Astrocyte (in vitro differentiated cells and primary cell): ENCODE measurements at regions not wholly inside any gene's neighbourhood (a gene's known extent, or its start where the extent isn't known, plus 50 kb on each side); places are given as distances from the start of the nearest gene placed in this dataset.

Experiments
- DNase-seq: peaks from one replicate; pipeline ENCODE4 v3.0.0-alpha.2; 2010; ENCODE audit warnings: low read depth
- FAIRE-seq: peaks from 2 replicates; lab custom pipeline; 2011; peaks lifted over from hg19 to GRCh38; lab: Jason Lieb, UNC
- H2AFZ ChIP-seq: 2 replicates; pipeline ENCODE4 v1.6.0; 2012; ENCODE audit warnings: low read depth, low read length, inconsistent platforms
- H3K27ac ChIP-seq: 2 replicates; pipeline ENCODE4 v1.5.1; 2011; ENCODE audit warnings: low read depth, low read length, inconsistent platforms
- H3K27me3 ChIP-seq: 2 replicates; pipeline ENCODE4 v1.6.0; 2011; ENCODE audit warnings: low read length, inconsistent platforms; ENCODE audit not compliant: insufficient read depth
- H3K36me3 ChIP-seq: 2 replicates; pipeline ENCODE4 v1.5.1; 2011; ENCODE audit warnings: low read length, inconsistent platforms; ENCODE audit not compliant: insufficient read depth
- H3K4me1 ChIP-seq: 2 replicates; pipeline ENCODE4 v1.5.1; 2011; ENCODE audit warnings: low read length, inconsistent platforms; ENCODE audit not compliant: insufficient read depth
- H3K4me2 ChIP-seq: 2 replicates; pipeline ENCODE4 v1.6.0; 2012; ENCODE audit warnings: low read length, inconsistent platforms
- H3K4me3 ChIP-seq: 2 replicates; pipeline ENCODE4 v1.5.1; 2011; ENCODE audit warnings: low read depth, mild to moderate bottlenecking, low read length, inconsistent platforms; ENCODE audit not compliant: insufficient read depth
- H3K79me2 ChIP-seq: 2 replicates; pipeline ENCODE4 v1.6.0; 2012; ENCODE audit warnings: mild to moderate bottlenecking, low read length, inconsistent platforms; ENCODE audit not compliant: insufficient read depth
- H3K9ac ChIP-seq: 2 replicates; pipeline ENCODE4 v1.6.0; 2012; ENCODE audit warnings: mild to moderate bottlenecking, low read length, inconsistent platforms
- H3K9me3 ChIP-seq: 2 replicates; pipeline ENCODE4 v1.5.1; 2012; ENCODE audit warnings: low read depth, mild to moderate bottlenecking, low read length, inconsistent platforms; ENCODE audit not compliant: insufficient read depth
- H4K20me1 ChIP-seq: 2 replicates; pipeline ENCODE4 v1.6.0; 2012; ENCODE audit warnings: low read length, inconsistent platforms; ENCODE audit not compliant: insufficient read depth
- H3K27ac Mint-ChIP-seq: one replicate; pipeline ENCODE4 v1.8.0; 2021; ENCODE audit warnings: mild to moderate bottlenecking, mixed read lengths; ENCODE audit not compliant: unreplicated experiment
- H3K27me3 Mint-ChIP-seq: one replicate; pipeline ENCODE4 v1.8.0; 2021; ENCODE audit warnings: low read depth, mixed read lengths; ENCODE audit not compliant: unreplicated experiment
- H3K36me3 Mint-ChIP-seq: one replicate; pipeline ENCODE4 v1.8.0; 2021; ENCODE audit warnings: low read depth, mixed read lengths; ENCODE audit not compliant: unreplicated experiment
- H3K4me1 Mint-ChIP-seq: one replicate; pipeline ENCODE4 v1.8.0; 2021; ENCODE audit warnings: low read depth, mixed read lengths; ENCODE audit not compliant: unreplicated experiment
- H3K4me3 Mint-ChIP-seq: one replicate; pipeline ENCODE4 v1.8.0; 2021; ENCODE audit warnings: mild to moderate bottlenecking, moderate library complexity, mixed read lengths; ENCODE audit not compliant: unreplicated experiment
- H3K9me3 Mint-ChIP-seq: one replicate; pipeline ENCODE4 v1.8.0; 2021; ENCODE audit warnings: mild to moderate bottlenecking, mixed read lengths; ENCODE audit not compliant: unreplicated experiment
- EZH2 ChIP-seq: IDR thresholded peaks from 2 replicates; pipeline ENCODE4 v1.6.1; 2012; ENCODE audit warnings: mild to moderate bottlenecking, low read length, inconsistent platforms; ENCODE audit not compliant: insufficient read depth
- TF ChIP-seq, protein P1 (sequence below): IDR thresholded peaks from 2 replicates; pipeline ENCODE4 v1.5.1; 2011; ENCODE audit warnings: low read depth, mild to moderate bottlenecking, inconsistent platforms, low read length, moderate library complexity; ENCODE audit not compliant: insufficient read depth

DNA sequence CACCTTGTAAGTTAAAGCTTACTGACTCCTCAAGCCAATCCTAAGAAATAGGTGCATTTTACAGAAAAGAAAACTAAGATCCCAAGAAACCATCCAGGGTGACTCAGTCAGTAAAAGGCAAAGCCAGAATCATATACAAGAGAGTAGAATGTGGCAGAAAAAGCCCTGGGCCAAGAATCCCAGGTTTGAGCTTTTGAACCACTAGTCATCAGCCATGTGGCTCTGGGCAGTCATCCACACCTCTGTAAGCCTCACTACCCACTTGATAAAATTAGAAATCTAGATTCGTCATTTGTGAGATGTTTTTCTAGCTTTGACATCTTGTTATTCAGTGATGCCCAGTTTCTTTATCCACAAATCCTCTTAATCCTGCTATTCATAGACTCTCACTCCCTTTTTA, 122.2 kb upstream of the PDE5A start:
- Mint-ChIP-seq H3K27ac (no peak overlapping the region), H3K27me3 (no peaks in the 10 kb centered on the region), H3K9me3 (no peaks in the 10 kb centered on the region), H3K36me3 (no peaks in the 10 kb centered on the region), H3K4me1 (no peaks in the 10 kb centered on the region), H3K4me3 (no peak overlapping the region)
- Histone ChIP-seq H3K4me3 (no peak overlapping the region), H3K4me1 (no peaks in the 10 kb centered on the region), H3K36me3 (no peaks in the 10 kb centered on the region), H3K9me3 (no peaks in the 10 kb centered on the region), H3K27me3 (no peaks in the 10 kb centered on the region), H3K4me2 (peak overlapping the region; percentile 30), H3K27ac (peak overlapping the region; percentile 28), H3K9ac (no peak overlapping the region), H4K20me1 (no peaks in the 10 kb centered on the region), H2AFZ (no peak overlapping the region), H3K79me2 (no peaks in the 10 kb centered on the region)
- DNase-seq (peak; percentile 93), FAIRE-seq (no peak)
- TF ChIP-seq, protein P1, sequence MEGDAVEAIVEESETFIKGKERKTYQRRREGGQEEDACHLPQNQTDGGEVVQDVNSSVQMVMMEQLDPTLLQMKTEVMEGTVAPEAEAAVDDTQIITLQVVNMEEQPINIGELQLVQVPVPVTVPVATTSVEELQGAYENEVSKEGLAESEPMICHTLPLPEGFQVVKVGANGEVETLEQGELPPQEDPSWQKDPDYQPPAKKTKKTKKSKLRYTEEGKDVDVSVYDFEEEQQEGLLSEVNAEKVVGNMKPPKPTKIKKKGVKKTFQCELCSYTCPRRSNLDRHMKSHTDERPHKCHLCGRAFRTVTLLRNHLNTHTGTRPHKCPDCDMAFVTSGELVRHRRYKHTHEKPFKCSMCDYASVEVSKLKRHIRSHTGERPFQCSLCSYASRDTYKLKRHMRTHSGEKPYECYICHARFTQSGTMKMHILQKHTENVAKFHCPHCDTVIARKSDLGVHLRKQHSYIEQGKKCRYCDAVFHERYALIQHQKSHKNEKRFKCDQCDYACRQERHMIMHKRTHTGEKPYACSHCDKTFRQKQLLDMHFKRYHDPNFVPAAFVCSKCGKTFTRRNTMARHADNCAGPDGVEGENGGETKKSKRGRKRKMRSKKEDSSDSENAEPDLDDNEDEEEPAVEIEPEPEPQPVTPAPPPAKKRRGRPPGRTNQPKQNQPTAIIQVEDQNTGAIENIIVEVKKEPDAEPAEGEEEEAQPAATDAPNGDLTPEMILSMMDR: no peak
- no peak for TF ChIP-seq EZH2

DNA sequence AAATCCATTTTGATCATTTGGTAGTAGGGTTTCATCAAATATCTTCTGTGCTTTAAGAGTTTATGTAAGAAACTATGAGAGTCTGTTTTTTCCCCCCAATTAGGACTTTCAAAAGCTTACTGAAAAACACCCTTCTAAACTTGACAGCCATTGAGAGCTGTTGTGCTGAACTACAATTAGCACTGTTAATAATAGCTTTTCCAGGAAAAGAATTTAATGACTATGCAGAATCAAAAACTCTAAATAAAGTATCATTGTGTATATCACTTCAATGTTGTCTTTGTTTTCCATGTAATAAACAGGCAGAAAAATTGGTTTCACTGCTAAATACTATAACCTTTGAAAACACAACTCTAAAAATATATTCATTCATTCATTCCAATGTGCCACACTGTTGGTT, 121.4 kb upstream of the PDE5A start:
- H3K9me3 ChIP-seq: no peaks in the 10 kb centered on the region
- DNase-seq (no peak), FAIRE-seq (no peak)
- no peaks in the 10 kb centered on the region for H3K4me1 ChIP-seq
- H3K9ac ChIP-seq: no peak overlapping the region
- H3K27ac ChIP-seq: no peak overlapping the region
- TF ChIP-seq EZH2: no peak
- TF ChIP-seq, protein P1: no peak
- no peaks in the 10 kb centered on the region for H3K27me3 Mint-ChIP-seq
- H3K36me3 ChIP-seq: no peaks in the 10 kb centered on the region
- H3K36me3 Mint-ChIP-seq: no peaks in the 10 kb centered on the region
- no peaks in the 10 kb centered on the region for H3K9me3 Mint-ChIP-seq
- H3K27me3 ChIP-seq: no peaks in the 10 kb centered on the region
- H4K20me1 ChIP-seq: no peaks in the 10 kb centered on the region
- no peak overlapping the region for H3K4me3 ChIP-seq
- H3K4me1 Mint-ChIP-seq: no peaks in the 10 kb centered on the region
- H3K79me2 ChIP-seq: no peaks in the 10 kb centered on the region
- H2AFZ ChIP-seq: no peak overlapping the region
- H3K4me3 Mint-ChIP-seq: no peak overlapping the region
- H3K4me2 ChIP-seq: no peak overlapping the region
- H3K27ac Mint-ChIP-seq: no peak overlapping the region

DNA sequence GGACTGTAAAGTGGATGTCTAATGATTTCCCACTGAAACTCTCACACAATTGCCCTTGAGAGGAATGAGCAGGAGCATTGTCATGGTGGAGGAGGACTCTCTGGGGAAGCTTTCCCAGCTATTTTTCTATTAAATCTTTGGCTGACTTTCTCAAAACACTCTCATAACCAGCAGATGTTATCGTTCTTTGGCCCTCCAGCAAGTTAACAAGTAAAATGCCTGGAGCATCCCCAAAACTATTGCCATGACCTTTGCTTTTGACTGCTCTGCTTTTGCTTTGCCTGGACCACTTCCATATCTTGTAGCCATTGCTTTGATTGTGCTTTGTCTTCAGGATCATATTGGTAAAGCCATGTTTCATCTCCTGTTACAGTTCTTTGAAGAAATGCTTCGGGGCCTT, 120.2 kb upstream of the PDE5A start:
- FAIRE-seq: peak; percentile 62
- Histone ChIP-seq H3K27ac (no peak overlapping the region), H3K4me1 (no peaks in the 10 kb centered on the region), H3K9ac (no peak overlapping the region), H3K4me3 (no peak overlapping the region), H2AFZ (no peak overlapping the region), H3K79me2 (no peaks in the 10 kb centered on the region), H3K4me2 (no peak overlapping the region), H3K27me3 (no peaks in the 10 kb centered on the region), H4K20me1 (no peaks in the 10 kb centered on the region), H3K9me3 (no peaks in the 10 kb centered on the region), H3K36me3 (no peaks in the 10 kb centered on the region)
- H3K36me3 Mint-ChIP-seq: no peaks in the 10 kb centered on the region
- H3K9me3 Mint-ChIP-seq: no peaks in the 10 kb centered on the region
- H3K27ac Mint-ChIP-seq: no peak overlapping the region
- no peaks in the 10 kb centered on the region for H3K27me3 Mint-ChIP-seq
- H3K4me1 Mint-ChIP-seq: no peaks in the 10 kb centered on the region
- H3K4me3 Mint-ChIP-seq: no peak overlapping the region
- peak; percentile 67 for DNase-seq
- TF ChIP-seq EZH2: no peak
- TF ChIP-seq, protein P1: no peak
